Lung (tissue), 11 donors: ENCODE measurements at regions not wholly inside any gene's neighbourhood (a gene's known extent, or its start where the extent isn't known, plus 50 kb on each side); places are given as distances from the start of the nearest gene placed in this dataset.
"Not testable (repeated sequence)": the region's sequence is repeated elsewhere in the genome, so short reads cannot be mapped to it uniquely, and the experiment has no call there.

ENCODE experiments used
- ATAC-seq: fragments of 200-7000 bp; cut with Tn5 transposase; one replicate; pipeline ENCODE4 v1.9.1; 2020; ENCODE audit warnings: moderate number of reproducible peaks; ENCODE audit not compliant: insufficient read depth, low FRiP score
- DNase-seq, 3 donors: peaks; one replicate each; pipeline ENCODE4 v3.0.0-alpha.2; 2013 to 2017
- H3K27ac ChIP-seq, 2 donors: one replicate each; pipeline ENCODE4 v1.5.1; 2013; ENCODE audit warnings: mild to moderate bottlenecking in 2 of 2, moderate library complexity in 2 of 2, control low read depth in 1 of 2, inconsistent platforms in 1 of 2, low read depth in 1 of 2, low read length in 1 of 2
- H3K27me3 ChIP-seq, 3 donors: one replicate each; pipeline ENCODE4 v1.5.1; 2013; ENCODE audit warnings: low read length in 2 of 3; ENCODE audit not compliant: control insufficient read depth in 3 of 3, insufficient read depth in 3 of 3
- H3K36me3 ChIP-seq, 4 donors: one replicate each; pipeline ENCODE4 v1.5.1; 2013; ENCODE audit warnings: low read length in 4 of 4, mild to moderate bottlenecking in 1 of 4, moderate library complexity in 1 of 4; ENCODE audit not compliant: control insufficient read depth in 4 of 4, insufficient read depth in 4 of 4
- H3K4me1 ChIP-seq, 5 donors: one replicate each; pipeline ENCODE4 v1.5.1; 2013; ENCODE audit warnings: low read length in 5 of 5, mild to moderate bottlenecking in 2 of 5, moderate library complexity in 1 of 5; ENCODE audit not compliant: control insufficient read depth in 5 of 5, insufficient read depth in 5 of 5
- H3K4me3 ChIP-seq: one replicate; pipeline ENCODE4 v1.5.1; 2013; ENCODE audit warnings: mild to moderate bottlenecking, control low read depth, moderate library complexity
- H3K9ac ChIP-seq, 2 donors: one replicate each; pipeline ENCODE4 v1.5.1; 2013; ENCODE audit warnings: low read length in 2 of 2, control low read depth in 1 of 2; ENCODE audit not compliant: insufficient read depth in 1 of 2
- H3K9me3 ChIP-seq, 4 donors: one replicate each; pipeline ENCODE4 v1.5.1; 2013; ENCODE audit warnings: low read length in 3 of 4, mild to moderate bottlenecking in 1 of 4, moderate library complexity in 1 of 4; ENCODE audit not compliant: control insufficient read depth in 4 of 4, insufficient read depth in 3 of 4
- CTCF ChIP-seq: IDR thresholded peaks from 2 replicates; pipeline ENCODE4 v1.5.1; 2012; ENCODE audit warnings: mild to moderate bottlenecking; ENCODE audit errors: control extremely low read depth, extremely low read depth
- WGBS, 2 donors: extraction: QIAGEN DNeasy Blood & Tissue Kit; methylation state at CpG; one replicate each; pipeline ENCODE4 v1.1.7; 2013; 5-methylcytosine and 5-hydroxymethylcytosine counted together
- donor health status: control.
- donor health status: control.
- donor health status: Bipolar disorder and iron deficiency.
- donor health status: healthy.
- donor health status: DM: yes; HTN: yes; CAD: no.

GRCh38 chr13:83117046-83117445 is 765.2 kb downstream of the SLITRK1 start:
- no peaks in the 10 kb centered on the region for H3K4me1 ChIP-seq
- H3K9me3 ChIP-seq: no peaks in the 10 kb centered on the region
- H3K27me3 ChIP-seq: no peaks in the 10 kb centered on the region
- H3K27ac ChIP-seq: no peak overlapping the region
- no peak for TF ChIP-seq CTCF
- WGBS, 2 donors: 74 to 77% methylated on average over 4 of the region's 4 CpGs
- no peaks in the 10 kb centered on the region for H3K36me3 ChIP-seq
- H3K9ac ChIP-seq: no peak overlapping the region
- ATAC-seq (no peak), DNase-seq (no peak)
- no peak overlapping the region for H3K4me3 ChIP-seq

- not testable (repeated sequence) for H3K27ac ChIP-seq, H3K4me1 ChIP-seq, DNase-seq, H3K9ac ChIP-seq, ATAC-seq, H3K9me3 ChIP-seq, H3K4me3 ChIP-seq, H3K36me3 ChIP-seq, H3K27me3 ChIP-seq
- WGBS, 2 donors: 77 to 90% methylated on average over 3 of the region's 5 CpGs
Observed at GRCh38 chr13:83101574-83102247, 780.6 kb downstream of the SLITRK1 start.

DNA sequence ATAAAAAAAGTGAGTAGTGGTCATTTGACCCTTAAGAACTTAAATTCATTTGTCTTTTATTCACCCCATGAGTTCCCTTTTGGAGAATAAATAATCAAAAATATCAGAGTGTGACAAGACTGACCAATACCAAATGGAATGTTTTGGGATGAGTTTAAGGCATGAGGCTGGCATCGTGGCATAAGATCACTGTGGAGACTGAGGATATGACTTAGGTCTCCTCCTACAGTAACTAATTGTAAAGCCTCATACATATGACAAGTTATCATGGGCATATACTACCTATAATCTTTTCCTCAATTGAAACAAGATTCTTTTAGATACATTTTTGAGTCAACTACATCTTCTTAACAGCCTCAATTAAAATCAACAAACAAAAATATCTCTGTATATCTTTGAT is 782.0 kb downstream of the SLITRK1 start:
- 71 to 79% methylated on average over 1 of the region's 1 CpG for WGBS, 2 donors
- Histone ChIP-seq H3K27me3 (no peaks in the 10 kb centered on the region), H3K4me3 (no peak overlapping the region), H3K36me3 (no peaks in the 10 kb centered on the region), H3K9me3 (no peaks in the 10 kb centered on the region), H3K4me1 (no peaks in the 10 kb centered on the region), H3K9ac (no peak overlapping the region), H3K27ac (no peak overlapping the region)
- DNase-seq (no peak), ATAC-seq (no peak)
- TF ChIP-seq CTCF: no peak

GRCh38 chr13:83088858-83089257 is 793.4 kb downstream of the SLITRK1 start:
- no peak overlapping the region for H3K9ac ChIP-seq
- no peak for TF ChIP-seq CTCF
- 50 to 89% methylated on average over 1 of the region's 1 CpG for WGBS, 2 donors
- H3K27me3 ChIP-seq: no peaks in the 10 kb centered on the region
- H3K4me3 ChIP-seq: no peak overlapping the region
- H3K4me1 ChIP-seq: no peaks in the 10 kb centered on the region
- H3K36me3 ChIP-seq: no peaks in the 10 kb centered on the region
- peaks cover 0 to 4% (median 1%) of the 10 kb centered on the region in 4 donors for H3K9me3 ChIP-seq
- ATAC-seq (no peak), DNase-seq (no peak)
- no peak overlapping the region for H3K27ac ChIP-seq
